ENCODE measurements at regions not wholly inside any gene's neighbourhood (a gene's known extent, or its start where the extent isn't known, plus 50 kb on each side); places are given as distances from the start of the nearest gene placed in this dataset.

- H2AFZ ChIP-seq (ENCODE audit: low read length), result no peak overlapping the region
- no peak overlapping the region for H3T11ph ChIP-seq (ENCODE audit: low read length)
- H4K91ac ChIP-seq (ENCODE audit: insufficient read length, low read depth, low read length), result no peak overlapping the region
- no peak overlapping the region for H3K23ac ChIP-seq (ENCODE audit: insufficient read length, low read depth, low read length)
- H2BK120ac ChIP-seq (ENCODE audit: low read depth, low read length, poor library complexity, severe bottlenecking), result no peak overlapping the region
- H3K9ac ChIP-seq (ENCODE audit: extremely low read depth, insufficient read length, low read length), result no peak overlapping the region
- H3K4me1 Mint-ChIP-seq, result no peaks in the 10 kb centered on the region
- no peak overlapping the region for H2BK12ac ChIP-seq (ENCODE audit: insufficient read length, low read depth, low read length)
- H3K27me3 Mint-ChIP-seq (ENCODE audit: low read depth), result no peaks in the 10 kb centered on the region
- H3K4me1 ChIP-seq (ENCODE audit: insufficient read depth, low read length), result no peaks in the 10 kb centered on the region
- H3K36me3 Mint-ChIP-seq (ENCODE audit: insufficient read depth in 1 of 3, low read depth in 3 of 3), result no peaks in the 10 kb centered on the region
- H3K4ac ChIP-seq (ENCODE audit: low read depth, low read length), result no peak overlapping the region
- H2BK15ac ChIP-seq (ENCODE audit: low read depth, low read length), result no peak overlapping the region
- H3K9me3 Mint-ChIP-seq, result no peaks in the 10 kb centered on the region
- no peak overlapping the region; a peak in 1 of 7 replicates for H3K27ac Mint-ChIP-seq
- H4K5ac ChIP-seq (ENCODE audit: insufficient read length, low read depth, low read length), result no peak overlapping the region
- WGBS (ENCODE audit: extremely low coverage, insufficient read length, low lambda C conversion rate), result no CpG with 5 or more reads among the region's 23 CpGs
- H4K8ac ChIP-seq (replicated peaks; ENCODE audit: insufficient read length, low read depth, low read length), result no peak overlapping the region
- H2BK5ac ChIP-seq (ENCODE audit: insufficient read length, low read length), result no peak overlapping the region
- H3K23me2 ChIP-seq (ENCODE audit: insufficient read length, low read depth, low read length, poor library complexity, severe bottlenecking), result no peaks in the 10 kb centered on the region
- H3K9me3 ChIP-seq (ENCODE audit: control insufficient read depth, low read depth, low read length), result no peaks in the 10 kb centered on the region
- no peaks in the 10 kb centered on the region for H3K79me1 ChIP-seq (ENCODE audit: insufficient read depth, low read depth, low read length, poor library complexity, severe bottlenecking)
- H3K4me3 Mint-ChIP-seq, result no peak overlapping the region
- H3K79me2 ChIP-seq (ENCODE audit: insufficient read depth, low read length), result no peaks in the 10 kb centered on the region
- H4K20me1 ChIP-seq (ENCODE audit: control insufficient read depth, insufficient read depth, insufficient read length), result no peaks in the 10 kb centered on the region
- H3K27me3 ChIP-seq (ENCODE audit: insufficient read depth, low read length), result no peaks in the 10 kb centered on the region
- H3K27ac ChIP-seq (ENCODE audit: insufficient read length, low read depth, low read length), result no peak overlapping the region
- no peak overlapping the region for H3K14ac ChIP-seq (ENCODE audit: insufficient read depth, low read length)
- no peak overlapping the region for H3K4me2 ChIP-seq (ENCODE audit: insufficient read depth, insufficient read length, low read length)
- H2AK5ac ChIP-seq (ENCODE audit: insufficient read length, low read length), result no peak overlapping the region
- no peak overlapping the region for H3K18ac ChIP-seq (ENCODE audit: insufficient read length, low read depth, low read length)
- no peak overlapping the region for H2BK20ac ChIP-seq (ENCODE audit: low read depth, low read length, poor library complexity, severe bottlenecking)
- TF ChIP-seq CTCF (conservative IDR thresholded peaks at IDR 0.05), result no peak
- peak; percentile 25 for DNase-seq
- no peak overlapping the region for H3K56ac ChIP-seq (ENCODE audit: insufficient read length, low read depth, low read length)
Observed at GRCh38 chr1:104072915-104073371, 323.2 kb downstream of the AMY1C start.

Measured in H9 (cell line).